OCI-LY3 (cell line): ENCODE measurements at regions not wholly inside any gene's neighbourhood (a gene's known extent, or its start where the extent isn't known, plus 50 kb on each side); places are given as distances from the start of the nearest gene placed in this dataset.

Experiments used
- EZH2phosphoT487 ChIP-seq: fragments of 200-600 bp; shearing (Covaris generic); IDR thresholded peaks from 2 replicates; pipeline ENCODE4 v1.6.1; 2018; ENCODE audit warnings: antibody characterized with exemption, mixed run types, low read depth
- TF ChIP-seq, protein P1 (sequence below): fragments of 200-600, 300-600 bp; sonication (generic); IDR thresholded peaks from 2 replicates; pipeline ENCODE4 v1.5.1; 2014; ENCODE audit warnings: antibody characterized with exemption, low read length, low read depth

DNA sequence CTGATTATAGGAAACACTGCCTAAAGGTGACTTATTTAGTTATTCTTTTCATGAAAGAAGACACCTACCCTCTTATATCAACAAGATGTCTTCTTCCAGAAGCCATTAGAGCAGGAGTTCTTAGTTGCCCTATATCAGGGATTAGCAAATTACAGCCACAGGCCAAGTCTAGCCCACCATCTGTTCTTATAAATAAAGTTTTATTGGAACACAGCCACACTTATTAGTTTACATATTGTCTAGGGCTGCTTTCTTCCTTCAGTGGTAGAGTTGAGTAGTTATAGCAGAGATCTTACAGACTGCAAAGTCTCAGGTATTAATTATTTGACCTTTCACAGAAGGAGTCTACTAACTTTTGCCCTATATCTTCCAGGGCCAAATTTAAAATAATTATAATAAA is 157.2 kb upstream of the NOCT start:
- TF ChIP-seq, protein P1, sequence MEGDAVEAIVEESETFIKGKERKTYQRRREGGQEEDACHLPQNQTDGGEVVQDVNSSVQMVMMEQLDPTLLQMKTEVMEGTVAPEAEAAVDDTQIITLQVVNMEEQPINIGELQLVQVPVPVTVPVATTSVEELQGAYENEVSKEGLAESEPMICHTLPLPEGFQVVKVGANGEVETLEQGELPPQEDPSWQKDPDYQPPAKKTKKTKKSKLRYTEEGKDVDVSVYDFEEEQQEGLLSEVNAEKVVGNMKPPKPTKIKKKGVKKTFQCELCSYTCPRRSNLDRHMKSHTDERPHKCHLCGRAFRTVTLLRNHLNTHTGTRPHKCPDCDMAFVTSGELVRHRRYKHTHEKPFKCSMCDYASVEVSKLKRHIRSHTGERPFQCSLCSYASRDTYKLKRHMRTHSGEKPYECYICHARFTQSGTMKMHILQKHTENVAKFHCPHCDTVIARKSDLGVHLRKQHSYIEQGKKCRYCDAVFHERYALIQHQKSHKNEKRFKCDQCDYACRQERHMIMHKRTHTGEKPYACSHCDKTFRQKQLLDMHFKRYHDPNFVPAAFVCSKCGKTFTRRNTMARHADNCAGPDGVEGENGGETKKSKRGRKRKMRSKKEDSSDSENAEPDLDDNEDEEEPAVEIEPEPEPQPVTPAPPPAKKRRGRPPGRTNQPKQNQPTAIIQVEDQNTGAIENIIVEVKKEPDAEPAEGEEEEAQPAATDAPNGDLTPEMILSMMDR = no peak
- no peak for TF ChIP-seq EZH2phosphoT487
